Tibial nerve (tissue), 4 donors: ENCODE measurements at regions not wholly inside any gene's neighbourhood (a gene's known extent, or its start where the extent isn't known, plus 50 kb on each side); places are given as distances from the start of the nearest gene placed in this dataset.

Experiments
- EP300 ChIP-seq, 2 donors: sonication (generic); formaldehyde crosslinking; IDR thresholded peaks; one replicate each; pipeline ENCODE4 v1.6.1; 2017; ENCODE audit warnings: antibody characterized with exemption in 2 of 2, mild to moderate bottlenecking in 1 of 2
- TF ChIP-seq, protein P1 (sequence below), 5 experiments: fragments of 200-600 bp in 3 of 5; fragments of 450-650 bp in 2 of 5; sonication (generic) in 3 of 5; IDR thresholded peaks; one replicate each; pipeline ENCODE4 v1.5.1; 2016 to 2019; ENCODE audit warnings: antibody characterized with exemption in 5 of 5, mild to moderate bottlenecking in 3 of 5, moderate library complexity in 2 of 5

DNA sequence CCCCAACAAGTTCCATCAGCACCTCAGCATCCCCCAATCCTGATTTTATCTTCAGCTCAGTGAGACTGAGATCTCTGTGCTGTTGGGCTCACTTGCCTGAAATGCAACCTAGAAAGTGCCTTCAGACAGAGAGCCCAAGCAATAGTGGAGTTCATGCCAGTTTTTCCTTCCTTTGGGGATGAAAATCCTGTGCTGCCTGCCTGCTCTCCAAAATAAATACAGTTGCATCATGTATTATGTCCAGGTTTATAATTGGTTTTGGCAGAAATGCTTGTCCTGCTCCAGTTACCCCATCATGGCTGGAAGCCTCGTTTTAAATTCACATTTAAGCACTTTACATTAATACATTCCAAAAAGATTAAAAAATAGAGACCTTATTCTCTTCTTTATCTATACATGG lies 1865.5 kb upstream of the TENM3 start:
- TF ChIP-seq, protein P1, sequence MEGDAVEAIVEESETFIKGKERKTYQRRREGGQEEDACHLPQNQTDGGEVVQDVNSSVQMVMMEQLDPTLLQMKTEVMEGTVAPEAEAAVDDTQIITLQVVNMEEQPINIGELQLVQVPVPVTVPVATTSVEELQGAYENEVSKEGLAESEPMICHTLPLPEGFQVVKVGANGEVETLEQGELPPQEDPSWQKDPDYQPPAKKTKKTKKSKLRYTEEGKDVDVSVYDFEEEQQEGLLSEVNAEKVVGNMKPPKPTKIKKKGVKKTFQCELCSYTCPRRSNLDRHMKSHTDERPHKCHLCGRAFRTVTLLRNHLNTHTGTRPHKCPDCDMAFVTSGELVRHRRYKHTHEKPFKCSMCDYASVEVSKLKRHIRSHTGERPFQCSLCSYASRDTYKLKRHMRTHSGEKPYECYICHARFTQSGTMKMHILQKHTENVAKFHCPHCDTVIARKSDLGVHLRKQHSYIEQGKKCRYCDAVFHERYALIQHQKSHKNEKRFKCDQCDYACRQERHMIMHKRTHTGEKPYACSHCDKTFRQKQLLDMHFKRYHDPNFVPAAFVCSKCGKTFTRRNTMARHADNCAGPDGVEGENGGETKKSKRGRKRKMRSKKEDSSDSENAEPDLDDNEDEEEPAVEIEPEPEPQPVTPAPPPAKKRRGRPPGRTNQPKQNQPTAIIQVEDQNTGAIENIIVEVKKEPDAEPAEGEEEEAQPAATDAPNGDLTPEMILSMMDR (IDR thresholded peaks at IDR 0.05), result no peak
- no peak for TF ChIP-seq EP300 (IDR thresholded peaks at IDR 0.05)
